Sigmoid colon (tissue), 6 donors: ENCODE measurements at regions not wholly inside any gene's neighbourhood (a gene's known extent, or its start where the extent isn't known, plus 50 kb on each side); places are given as distances from the start of the nearest gene placed in this dataset.

Experiments
- DNase-seq: peaks from one replicate; pipeline ENCODE4 v3.0.0-alpha.2; 2019
- H3K27ac ChIP-seq, 4 donors: fragments of 200-600 bp; sonication (generic); one replicate each; pipeline ENCODE4 v1.5.1; 2016 to 2019; ENCODE audit warnings: mild to moderate bottlenecking in 1 of 4
- H3K27me3 ChIP-seq, 3 donors: fragments of 200-600 bp; sonication (generic); one replicate each; pipeline ENCODE4 v1.5.1; 2019; ENCODE audit warnings: mild to moderate bottlenecking in 1 of 3
- H3K36me3 ChIP-seq, 4 donors: fragments of 200-600 bp; sonication (generic); one replicate each; pipeline ENCODE4 v1.5.1; 2016 to 2019
- H3K4me1 ChIP-seq, 4 donors: fragments of 200-600 bp; sonication (generic); one replicate each; pipeline ENCODE4 v1.5.1; 2017 to 2019
- H3K4me3 ChIP-seq, 4 donors: fragments of 200-600 bp; sonication (generic); one replicate each; pipeline ENCODE4 v1.5.1; 2017 to 2019; ENCODE audit warnings: mild to moderate bottlenecking in 2 of 4, moderate library complexity in 1 of 4
- H3K9me3 ChIP-seq, 4 donors: fragments of 200-600 bp in 3 of 4; sonication (generic) in 3 of 4; one replicate each; pipeline versions ENCODE4 v1.5.1 to v1.6.1; 2013 to 2019
- EP300 ChIP-seq, 4 donors: sonication (generic); formaldehyde crosslinking; IDR thresholded peaks; one replicate each; pipeline ENCODE4 v1.6.1; 2017; ENCODE audit warnings: antibody characterized with exemption in 4 of 4
- POLR2A ChIP-seq, 2 donors: fragments of 450-650 bp; IDR thresholded peaks; one replicate each; pipeline ENCODE4 v1.6.1; 2016; ENCODE audit warnings: antibody characterized with exemption in 2 of 2, mild to moderate bottlenecking in 2 of 2, moderate library complexity in 2 of 2
- POLR2AphosphoS5 ChIP-seq, 4 donors: sonication (generic); formaldehyde crosslinking; IDR thresholded peaks; one replicate each; pipeline ENCODE4 v1.6.1; 2017; ENCODE audit warnings: antibody characterized with exemption in 4 of 4
- WGBS, 2 donors: extraction: QIAGEN DNeasy Blood & Tissue Kit; methylation state at CpG; one replicate each; pipeline ENCODE4 v1.1.7; 2013; 5-methylcytosine and 5-hydroxymethylcytosine counted together
- intact Hi-C: fragments of 100-400 bp; cut with DNase I; formaldehyde crosslinking; loops from one replicate; pipeline ENCODE4 v1.15.1; 2023
- TF ChIP-seq, protein P1 (sequence below), 4 experiments: fragments of 450-650 bp in 3 of 4; fragments of 200-600 bp in 1 of 4; IDR thresholded peaks; one replicate each; pipeline ENCODE4 v1.5.1; 2016 to 2019; ENCODE audit warnings: antibody characterized with exemption in 4 of 4, mild to moderate bottlenecking in 3 of 4, moderate library complexity in 2 of 4
- donor health status: healthy with polysubstance abuse.
- donor health status: healthy.

DNA sequence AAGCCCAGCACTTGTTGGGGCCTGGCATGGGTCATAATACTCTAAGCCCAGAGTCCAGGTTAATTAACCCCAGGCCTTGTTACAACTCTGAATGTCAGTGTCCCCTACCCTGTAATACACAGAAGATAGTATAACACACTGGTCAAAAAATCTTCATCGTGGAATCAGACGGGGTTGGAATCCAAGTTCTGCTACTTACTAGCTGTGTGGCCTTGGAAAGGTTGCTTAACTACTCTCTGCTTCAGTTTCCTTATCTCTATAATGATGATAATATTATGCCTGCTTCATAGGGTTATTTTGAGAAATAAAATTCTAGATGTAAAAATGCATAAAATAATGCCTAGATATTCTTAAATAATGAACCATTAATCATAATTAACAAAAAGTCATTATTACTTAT, 77.8 kb upstream of the CTTNBP2NL start:
- Histone ChIP-seq H3K27ac (peak overlapping the region; percentile 15 to 81 (median 62)), H3K9me3 (no peaks in the 10 kb centered on the region), H3K36me3 (no peaks in the 10 kb centered on the region), H3K4me1 (peaks cover 0 to 28% (median 22%) of the 10 kb centered on the region in 4 donors), H3K27me3 (no peaks in the 10 kb centered on the region), H3K4me3 (no peak overlapping the region)
- intact Hi-C loops: no loop called here
- TF ChIP-seq, protein P1, sequence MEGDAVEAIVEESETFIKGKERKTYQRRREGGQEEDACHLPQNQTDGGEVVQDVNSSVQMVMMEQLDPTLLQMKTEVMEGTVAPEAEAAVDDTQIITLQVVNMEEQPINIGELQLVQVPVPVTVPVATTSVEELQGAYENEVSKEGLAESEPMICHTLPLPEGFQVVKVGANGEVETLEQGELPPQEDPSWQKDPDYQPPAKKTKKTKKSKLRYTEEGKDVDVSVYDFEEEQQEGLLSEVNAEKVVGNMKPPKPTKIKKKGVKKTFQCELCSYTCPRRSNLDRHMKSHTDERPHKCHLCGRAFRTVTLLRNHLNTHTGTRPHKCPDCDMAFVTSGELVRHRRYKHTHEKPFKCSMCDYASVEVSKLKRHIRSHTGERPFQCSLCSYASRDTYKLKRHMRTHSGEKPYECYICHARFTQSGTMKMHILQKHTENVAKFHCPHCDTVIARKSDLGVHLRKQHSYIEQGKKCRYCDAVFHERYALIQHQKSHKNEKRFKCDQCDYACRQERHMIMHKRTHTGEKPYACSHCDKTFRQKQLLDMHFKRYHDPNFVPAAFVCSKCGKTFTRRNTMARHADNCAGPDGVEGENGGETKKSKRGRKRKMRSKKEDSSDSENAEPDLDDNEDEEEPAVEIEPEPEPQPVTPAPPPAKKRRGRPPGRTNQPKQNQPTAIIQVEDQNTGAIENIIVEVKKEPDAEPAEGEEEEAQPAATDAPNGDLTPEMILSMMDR (IDR thresholded peaks at IDR 0.05): no peak
- no peak for TF ChIP-seq EP300 (IDR thresholded peaks at IDR 0.05)
- no peak for TF ChIP-seq POLR2AphosphoS5 (IDR thresholded peaks at IDR 0.05)
- no peak for TF ChIP-seq POLR2A (IDR thresholded peaks at IDR 0.05)
- WGBS, 2 donors: 80 to 87% methylated on average over 2 of the region's 2 CpGs
- no peak for DNase-seq

DNA sequence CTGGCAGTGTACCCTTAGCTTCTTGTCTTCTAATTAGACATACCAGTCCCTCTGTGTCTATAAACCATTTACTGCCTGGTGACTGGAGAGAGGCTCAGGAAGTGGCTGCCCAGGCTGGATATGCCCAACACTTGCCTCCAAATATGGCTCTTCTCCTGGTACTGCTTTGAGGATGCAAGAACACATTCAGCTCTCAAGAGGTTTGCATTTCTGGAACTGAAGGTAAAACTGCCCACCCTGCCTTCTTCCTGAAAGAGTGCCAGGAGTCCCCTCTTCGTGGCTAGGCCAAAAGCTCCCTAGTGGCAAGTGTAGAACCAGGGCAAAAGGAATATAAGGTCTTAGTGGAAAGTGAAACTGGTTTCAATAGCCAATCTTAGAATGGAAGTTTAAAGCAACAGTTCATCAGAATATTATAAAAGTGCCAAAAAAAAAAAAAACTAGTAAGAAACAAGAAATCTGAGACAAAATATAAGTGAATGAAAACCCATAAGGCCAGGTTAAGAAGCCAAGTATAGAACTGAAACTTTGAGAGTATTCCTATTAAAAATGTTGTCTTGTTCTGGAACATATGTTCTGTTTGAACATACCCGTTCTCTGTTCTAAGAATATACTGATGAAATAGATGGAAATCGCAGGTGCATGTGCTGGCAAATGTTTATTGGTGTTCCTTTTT, 77.2 kb upstream of the CTTNBP2NL start:
- H3K4me1 ChIP-seq: peaks cover 0 to 28% (median 22%) of the 10 kb centered on the region in 4 donors
- H3K27me3 ChIP-seq: no peaks in the 10 kb centered on the region
- no peak for TF ChIP-seq POLR2A (IDR thresholded peaks at IDR 0.05)
- TF ChIP-seq, protein P1 (IDR thresholded peaks at IDR 0.05): no peak
- TF ChIP-seq POLR2AphosphoS5 (IDR thresholded peaks at IDR 0.05): no peak
- TF ChIP-seq EP300 (IDR thresholded peaks at IDR 0.05): no peak
- WGBS, 2 donors: 49 to 70% methylated on average over 3 of the region's 3 CpGs
- H3K36me3 ChIP-seq: no peaks in the 10 kb centered on the region
- H3K9me3 ChIP-seq: no peaks in the 10 kb centered on the region
- H3K4me3 ChIP-seq: no peak overlapping the region
- intact Hi-C loops: no loop called here
- H3K27ac ChIP-seq: peak overlapping the region; percentile 20 to 81 (median 62)
- no peak for DNase-seq

DNA sequence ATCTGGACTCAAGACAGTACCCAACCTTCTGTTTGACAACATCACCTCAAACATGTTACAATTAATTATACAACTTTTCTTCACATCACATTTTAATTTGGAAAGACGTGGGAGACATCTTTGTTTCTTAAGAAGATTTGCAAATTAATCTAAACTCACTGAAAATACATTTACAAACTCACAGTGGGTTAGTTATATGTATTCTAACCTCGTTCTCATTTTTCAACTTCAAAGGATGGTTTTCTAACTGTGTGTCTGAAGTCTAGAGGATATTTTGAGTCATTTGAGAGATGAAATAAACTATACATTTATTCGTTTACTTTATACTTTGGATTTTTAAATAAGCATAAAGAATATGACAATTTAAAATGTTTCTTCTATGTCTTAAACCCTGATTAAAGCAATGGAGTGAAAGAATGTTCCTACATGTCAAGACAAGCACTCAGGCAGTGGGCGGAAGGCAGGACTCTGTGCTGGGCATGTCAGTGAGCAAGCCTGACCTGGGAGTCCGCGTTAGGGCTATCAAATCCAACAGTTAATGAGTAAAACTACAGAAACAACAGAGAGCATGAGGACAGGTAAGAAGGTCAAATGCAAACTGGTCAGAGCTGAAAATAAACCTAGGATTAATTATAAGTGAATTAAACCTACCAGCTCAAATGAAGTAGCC, 76.5 kb upstream of the CTTNBP2NL start:
- no peak for DNase-seq
- peak overlapping the region in 1 of 4 donors; percentile 81 for H3K27ac ChIP-seq
- H3K9me3 ChIP-seq: no peaks in the 10 kb centered on the region
- TF ChIP-seq, protein P1 (IDR thresholded peaks at IDR 0.05): no peak
- TF ChIP-seq POLR2A (IDR thresholded peaks at IDR 0.05): no peak
- no peak for TF ChIP-seq POLR2AphosphoS5 (IDR thresholded peaks at IDR 0.05)
- TF ChIP-seq EP300 (IDR thresholded peaks at IDR 0.05): no peak
- 72 to 78% methylated on average over 6 of the region's 6 CpGs for WGBS, 2 donors
- intact Hi-C loops: no loop called here
- peaks cover 0 to 28% (median 22%) of the 10 kb centered on the region in 4 donors for H3K4me1 ChIP-seq
- H3K36me3 ChIP-seq: no peaks in the 10 kb centered on the region
- H3K4me3 ChIP-seq: no peak overlapping the region
- no peaks in the 10 kb centered on the region for H3K27me3 ChIP-seq

DNA sequence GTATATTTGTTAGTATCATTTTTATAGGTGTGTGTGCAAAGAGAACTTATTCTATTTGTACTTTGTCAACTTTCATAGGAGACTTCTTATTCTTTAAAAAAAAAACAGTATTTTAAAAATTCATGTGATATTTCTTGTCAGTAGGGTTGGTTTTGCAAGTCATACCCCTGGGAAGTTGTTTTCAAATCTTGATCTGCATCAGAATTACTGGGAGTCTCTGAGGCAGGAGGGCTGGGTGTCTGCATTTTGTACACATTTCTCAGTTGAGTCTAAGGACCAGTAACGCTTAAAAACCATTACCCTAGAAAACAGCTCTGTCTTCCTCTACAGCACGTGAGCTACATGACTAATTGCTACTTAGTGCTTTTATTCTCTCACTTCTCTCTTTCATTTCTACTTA, 76.0 kb upstream of the CTTNBP2NL start:
- TF ChIP-seq EP300 (IDR thresholded peaks at IDR 0.05): no peak
- no peak for TF ChIP-seq POLR2AphosphoS5 (IDR thresholded peaks at IDR 0.05)
- TF ChIP-seq, protein P1 (IDR thresholded peaks at IDR 0.05): no peak
- no peak for TF ChIP-seq POLR2A (IDR thresholded peaks at IDR 0.05)
- Histone ChIP-seq H3K9me3 (no peaks in the 10 kb centered on the region), H3K27ac (no peak overlapping the region), H3K4me1 (peaks cover 0 to 28% (median 22%) of the 10 kb centered on the region in 4 donors), H3K4me3 (no peak overlapping the region), H3K36me3 (no peaks in the 10 kb centered on the region), H3K27me3 (no peaks in the 10 kb centered on the region)
- intact Hi-C loops: no loop called here
- no peak for DNase-seq
- 81 to 89% methylated on average over 2 of the region's 2 CpGs for WGBS, 2 donors
